ENCODE measurements at regions not wholly inside any gene's neighbourhood (a gene's known extent, or its start where the extent isn't known, plus 50 kb on each side); places are given as distances from the start of the nearest gene placed in this dataset.

- TF ChIP-seq, protein P1, sequence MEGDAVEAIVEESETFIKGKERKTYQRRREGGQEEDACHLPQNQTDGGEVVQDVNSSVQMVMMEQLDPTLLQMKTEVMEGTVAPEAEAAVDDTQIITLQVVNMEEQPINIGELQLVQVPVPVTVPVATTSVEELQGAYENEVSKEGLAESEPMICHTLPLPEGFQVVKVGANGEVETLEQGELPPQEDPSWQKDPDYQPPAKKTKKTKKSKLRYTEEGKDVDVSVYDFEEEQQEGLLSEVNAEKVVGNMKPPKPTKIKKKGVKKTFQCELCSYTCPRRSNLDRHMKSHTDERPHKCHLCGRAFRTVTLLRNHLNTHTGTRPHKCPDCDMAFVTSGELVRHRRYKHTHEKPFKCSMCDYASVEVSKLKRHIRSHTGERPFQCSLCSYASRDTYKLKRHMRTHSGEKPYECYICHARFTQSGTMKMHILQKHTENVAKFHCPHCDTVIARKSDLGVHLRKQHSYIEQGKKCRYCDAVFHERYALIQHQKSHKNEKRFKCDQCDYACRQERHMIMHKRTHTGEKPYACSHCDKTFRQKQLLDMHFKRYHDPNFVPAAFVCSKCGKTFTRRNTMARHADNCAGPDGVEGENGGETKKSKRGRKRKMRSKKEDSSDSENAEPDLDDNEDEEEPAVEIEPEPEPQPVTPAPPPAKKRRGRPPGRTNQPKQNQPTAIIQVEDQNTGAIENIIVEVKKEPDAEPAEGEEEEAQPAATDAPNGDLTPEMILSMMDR (conservative IDR thresholded peaks at IDR 0.05 in 1 of 2, IDR thresholded peaks at IDR 0.05 in 1 of 2; ENCODE audit: extremely low read depth in 1 of 2, insufficient read depth in 1 of 2, low read depth in 1 of 2, low read length in 2 of 2), result no peak
- TF ChIP-seq EZH2 (IDR thresholded peaks at IDR 0.05; ENCODE audit: borderline replicate concordance, low read length), result no peak
Observed at GRCh38 chrX:51242212-51242611, 90.4 kb upstream of the NUDT10 start.
